ENCODE measurements at regions not wholly inside any gene's neighbourhood (a gene's known extent, or its start where the extent isn't known, plus 50 kb on each side); places are given as distances from the start of the nearest gene placed in this dataset.

GRCh38 chr16:77588389-77588788, 133.9 kb upstream of the NUDT7 start:
- TF ChIP-seq POLR2AphosphoS5 (IDR thresholded peaks at IDR 0.05) = no peak
- TF ChIP-seq CTCF (IDR thresholded peaks at IDR 0.05) = no peak
- no peak for TF ChIP-seq POLR2A (IDR thresholded peaks at IDR 0.05)

All from breast epithelium (tissue), 3 donors.